Pancreas (tissue), 10 donors: ENCODE measurements at regions not wholly inside any gene's neighbourhood (a gene's known extent, or its start where the extent isn't known, plus 50 kb on each side); places are given as distances from the start of the nearest gene placed in this dataset.

ENCODE experiments used
- ATAC-seq, 4 donors: fragments of 200-7000 bp; cut with Tn5 transposase; one replicate each; pipeline versions ENCODE4 v1.8.0 to v1.9.1; 2020; ENCODE audit warnings: mild to moderate bottlenecking in 4 of 4, moderate library complexity in 4 of 4
- DNase-seq, 6 donors: peaks; one replicate each; pipeline ENCODE4 v3.0.0-alpha.2; 2020
- FAIRE-seq: peaks from 2 replicates; lab custom pipeline; 2012; peaks lifted over from hg19 to GRCh38; lab: Jason Lieb, UNC
- H3K27ac ChIP-seq, 4 donors: fragments of 200-600 bp; sonication (generic); 1 replicate in 3 of 4; 2 replicates in 1 of 4; pipeline versions ENCODE4 v1.5.0 to v1.8.0; 2020
- H3K27me3 ChIP-seq, 4 donors: fragments of 200-600 bp; one replicate each; pipeline ENCODE4 v1.8.0; 2021
- H3K36me3 ChIP-seq, 3 donors: fragments of 200-600 bp; sonication (generic) in 1 of 3; one replicate each; pipeline versions ENCODE4 v1.5.0 to v1.8.0; 2020 to 2021
- H3K4me1 ChIP-seq, 3 donors: fragments of 200-600 bp; one replicate each; pipeline ENCODE4 v1.8.0; 2021
- H3K4me3 ChIP-seq, 4 donors: fragments of 200-600 bp; sonication (generic) in 2 of 4; one replicate each; pipeline versions ENCODE4 v1.5.0 to v1.8.0; 2020 to 2021
- H3K9me3 ChIP-seq, 4 donors: fragments of 200-600 bp; one replicate each; pipeline ENCODE4 v1.8.0; 2021
- CTCF ChIP-seq, 4 donors: fragments of 200-600 bp; sonication (generic) in 3 of 4; IDR thresholded peaks; one replicate each; pipeline versions ENCODE4 v1.5.0 to v1.8.0; 2021; ENCODE audit warnings: antibody characterized with exemption in 4 of 4
- WGBS, 2 donors: extraction: QIAGEN DNeasy Blood & Tissue Kit; methylation state at CpG; one replicate each; pipeline ENCODE4 v1.1.7; 2013; 5-methylcytosine and 5-hydroxymethylcytosine counted together
- intact Hi-C, 3 donors: fragments of 100-400 bp; cut with DNase I; formaldehyde crosslinking; loops; one replicate each; pipeline versions ENCODE4 v1.11.1 to v1.14.2; 2022
- donor health status: healthy with polysubstance abuse.
- donor health status: DM: no; HTN: no; CAD: no; lungs with moderate emphysema.
- donor health status: DM: no; HTN: no; CAD: no.
- donor health status: control.
- donor health status: control.
- donor health status: Bipolar disorder and iron deficiency.
- donor health status: DM: yes; HTN: yes; CAD: no.
- donor health status: DM: no; HTN: no; CAD: no.
- donor health status: DM: no; HTN: no; CAD: no.
- donor health status: DM: yes; HTN: yes; CAD: no.

DNA sequence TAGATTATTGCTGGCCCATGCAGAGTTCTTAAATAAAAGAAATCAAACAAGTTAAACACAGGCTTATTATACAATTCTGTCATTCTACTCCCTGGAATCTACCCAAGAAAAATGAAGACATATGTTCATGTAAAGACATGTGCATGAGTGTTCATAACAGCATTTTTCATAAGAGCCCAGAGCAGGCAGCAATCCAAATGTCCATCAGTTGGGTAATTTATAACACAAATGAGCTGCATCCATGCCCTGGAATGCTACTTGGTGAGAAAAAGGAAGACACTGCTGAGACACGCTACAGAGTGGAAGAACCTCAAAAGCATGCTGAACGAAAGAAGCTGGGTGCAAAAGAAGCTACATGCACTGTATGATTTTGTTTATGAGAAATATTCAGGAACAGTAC is 342.6 kb downstream of the TCERG1L start:
- no peaks in the 10 kb centered on the region for H3K9me3 ChIP-seq
- FAIRE-seq = no peak
- H3K27me3 ChIP-seq = peaks cover 0 to 15% (median 0%) of the 10 kb centered on the region in 4 donors
- DNase-seq = no peak
- intact Hi-C loops = no loop called here
- no peak for TF ChIP-seq CTCF (IDR thresholded peaks at IDR 0.05)
- H3K4me1 ChIP-seq = no peaks in the 10 kb centered on the region
- no peak for ATAC-seq
- H3K27ac ChIP-seq = no peak overlapping the region
- no peak overlapping the region for H3K4me3 ChIP-seq
- 68 to 75% methylated on average over 2 of the region's 2 CpGs for WGBS, 2 donors
- H3K36me3 ChIP-seq = no peaks in the 10 kb centered on the region

- Histone ChIP-seq H3K36me3 (no peaks in the 10 kb centered on the region), H3K9me3 (no peaks in the 10 kb centered on the region), H3K4me1 (peaks cover 0 to under 1% (median 0%) of the 10 kb centered on the region in 3 donors), H3K4me3 (no peak overlapping the region), H3K27ac (no peak overlapping the region), H3K27me3 (peaks cover 0 to 15% (median 0%) of the 10 kb centered on the region in 4 donors)
- intact Hi-C loops = no loop called here
- no peak for DNase-seq
- ATAC-seq = no peak
- 72 to 76% methylated on average over 15 of the region's 15 CpGs for WGBS, 2 donors
- no peak for FAIRE-seq
- TF ChIP-seq CTCF (IDR thresholded peaks at IDR 0.05) = no peak
These were observed 341.8 kb downstream of the TCERG1L start for GRCh38 chr10:130969700-130970099.

GRCh38 chr10:130970341-130971122 is 341.0 kb downstream of the TCERG1L start:
- H3K36me3 ChIP-seq = no peaks in the 10 kb centered on the region
- no peak overlapping the region for H3K27ac ChIP-seq
- no peaks in the 10 kb centered on the region for H3K9me3 ChIP-seq
- peaks cover 0 to 4% (median 0%) of the 10 kb centered on the region in 3 donors for H3K4me1 ChIP-seq
- intact Hi-C loops = no loop called here
- H3K27me3 ChIP-seq = peaks cover 0 to 15% (median 0%) of the 10 kb centered on the region in 4 donors
- ATAC-seq (no peak), DNase-seq (no peak), FAIRE-seq (no peak)
- TF ChIP-seq CTCF (IDR thresholded peaks at IDR 0.05) = no peak
- 69 to 81% methylated on average over 10 of the region's 10 CpGs for WGBS, 2 donors
- no peak overlapping the region for H3K4me3 ChIP-seq

GRCh38 chr10:130971123-130971435 is 340.4 kb downstream of the TCERG1L start:
- Histone ChIP-seq H3K9me3 (no peaks in the 10 kb centered on the region), H3K36me3 (no peaks in the 10 kb centered on the region), H3K4me1 (peaks cover 0 to 4% (median 0%) of the 10 kb centered on the region in 3 donors), H3K4me3 (no peak overlapping the region), H3K27me3 (peaks cover 0 to 19% (median 0%) of the 10 kb centered on the region in 4 donors), H3K27ac (no peak overlapping the region)
- 81 to 85% methylated on average over 7 to 8 of the region's 8 CpGs for WGBS, 2 donors
- TF ChIP-seq CTCF (IDR thresholded peaks at IDR 0.05) = no peak
- no peak for DNase-seq
- no peak for FAIRE-seq
- intact Hi-C loops = no loop called here
- no peak for ATAC-seq
